Central memory CD8-positive, alpha-beta T cell (primary cell): ENCODE measurements at regions not wholly inside any gene's neighbourhood (a gene's known extent, or its start where the extent isn't known, plus 50 kb on each side); places are given as distances from the start of the nearest gene placed in this dataset.
A peak's percentile ranks its signal among the peaks of the same experiment; 100 is the strongest.

Source experiments
- ATAC-seq: fragments of 150-1000 bp; cut with Tn5 transposase; replicated peaks from 2 replicates; pipeline ENCODE4 v1.10.0; 2022; ENCODE audit warnings: mild to moderate bottlenecking, moderate FRiP score, moderate number of reproducible peaks; ENCODE audit not compliant: poor library complexity, severe bottlenecking; ENCODE audit errors: extremely low read depth
- DNase-seq, 2 donors: peaks; one replicate each; pipeline ENCODE4 v3.0.0; 2021; ENCODE audit warnings: low spot score in 2 of 2
- H3K27ac Mint-ChIP-seq: one replicate; pipeline ENCODE4 v1.8.0; 2022; ENCODE audit warnings: low read depth, mild to moderate bottlenecking, moderate library complexity, mixed read lengths
- H3K27me3 Mint-ChIP-seq: one replicate; pipeline ENCODE4 v1.8.0; 2022; ENCODE audit warnings: mixed read lengths
- H3K36me3 Mint-ChIP-seq: one replicate; pipeline ENCODE4 v1.8.0; 2022; ENCODE audit warnings: mild to moderate bottlenecking, moderate library complexity, mixed read lengths; ENCODE audit not compliant: insufficient read depth
- H3K4me1 Mint-ChIP-seq: one replicate; pipeline ENCODE4 v1.8.0; 2022; ENCODE audit warnings: mixed read lengths
- H3K4me3 Mint-ChIP-seq: one replicate; pipeline ENCODE4 v1.8.0; 2022; ENCODE audit warnings: mild to moderate bottlenecking, moderate library complexity, mixed read lengths
- H3K9me3 Mint-ChIP-seq: one replicate; pipeline ENCODE4 v1.8.0; 2022; ENCODE audit warnings: mixed read lengths

DNA sequence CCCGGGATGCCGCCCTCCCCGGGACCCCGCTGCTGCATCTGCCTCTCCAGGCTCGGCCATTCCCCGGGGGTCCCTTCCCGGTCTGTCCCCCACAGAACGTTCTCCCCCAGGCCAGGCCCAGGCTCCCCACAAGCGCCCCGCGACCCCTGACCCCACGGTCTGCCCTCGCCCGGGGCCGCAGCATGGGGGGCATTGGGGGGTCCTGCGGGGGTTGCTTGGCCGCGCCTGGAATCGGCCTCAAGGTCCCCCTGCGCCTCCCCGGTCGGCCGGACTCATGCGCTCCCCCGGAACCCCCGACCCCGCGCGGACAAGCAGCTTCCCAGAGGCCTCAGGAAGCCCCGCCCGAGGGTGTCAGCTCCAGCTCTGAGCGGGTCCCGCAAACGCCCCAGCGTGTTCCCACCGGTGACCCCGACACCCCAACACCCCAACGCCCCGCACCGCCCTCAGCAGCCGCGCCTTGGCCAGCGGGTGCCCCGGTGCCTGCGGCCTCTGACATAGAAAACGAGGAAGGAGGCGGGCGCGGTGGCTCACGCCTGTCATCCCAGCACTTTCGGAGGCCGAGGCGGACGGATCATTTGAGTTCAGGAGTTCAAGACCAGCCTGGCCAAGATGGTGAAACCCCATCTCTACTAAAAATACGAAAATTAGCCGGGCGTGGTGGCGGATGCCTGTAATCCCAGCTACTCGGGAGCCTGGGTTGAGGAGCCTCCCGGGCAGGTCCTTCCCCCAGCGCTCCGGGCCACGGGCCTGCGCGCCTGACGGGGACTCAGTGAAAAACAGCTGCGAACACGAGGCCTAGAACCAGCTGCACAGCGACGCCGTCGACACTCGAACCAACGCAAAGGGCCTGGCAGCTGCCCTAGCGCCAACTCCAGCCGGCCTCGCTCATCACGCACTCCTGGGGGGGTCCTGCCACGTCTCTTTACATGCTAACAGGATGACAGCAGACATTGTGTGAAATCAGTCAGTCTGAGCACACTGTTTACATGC lies 61.8 kb upstream of the CTDP1 start:
- Mint-ChIP-seq H3K27me3 (peaks cover 3% of the 10 kb centered on the region), H3K27ac (no peak overlapping the region), H3K4me1 (no peaks in the 10 kb centered on the region), H3K4me3 (no peak overlapping the region), H3K9me3 (no peaks in the 10 kb centered on the region), H3K36me3 (no peaks in the 10 kb centered on the region)
- ATAC-seq (no peak), DNase-seq (no peak)

DNA sequence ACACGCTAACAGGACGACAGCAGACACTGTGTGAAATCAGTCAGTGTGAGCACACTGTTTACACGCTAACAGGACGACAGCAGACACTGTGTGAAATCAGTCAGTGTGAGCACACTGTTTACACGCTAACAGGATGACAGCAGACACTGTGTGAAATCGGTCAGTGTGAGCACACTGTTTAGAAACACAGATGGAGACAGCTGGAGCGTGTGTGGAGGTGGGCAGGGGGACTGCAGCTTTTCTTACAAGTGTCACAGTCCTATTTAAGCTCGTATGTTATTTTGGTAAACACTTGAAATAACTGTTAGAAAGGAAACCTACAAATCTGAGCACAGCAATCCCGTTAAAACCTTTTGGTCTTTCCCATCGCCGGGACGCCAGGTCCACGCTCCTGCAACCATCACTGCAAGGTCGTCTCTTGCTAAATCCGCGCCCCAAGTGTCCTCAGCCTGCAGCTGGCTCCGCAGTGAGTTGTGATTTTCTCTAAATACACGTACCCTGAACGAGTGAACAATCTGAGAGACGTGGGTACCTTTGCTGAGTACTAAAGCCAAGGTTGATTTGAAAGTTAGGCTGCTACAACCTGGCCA lies 58.9 kb upstream of the CTDP1 start:
- Mint-ChIP-seq H3K36me3 (no peaks in the 10 kb centered on the region), H3K27ac (no peak overlapping the region), H3K4me3 (no peak overlapping the region), H3K9me3 (no peaks in the 10 kb centered on the region), H3K4me1 (no peaks in the 10 kb centered on the region), H3K27me3 (peaks cover 27% of the 10 kb centered on the region)
- DNase-seq (no peak), ATAC-seq (no peak)

DNA sequence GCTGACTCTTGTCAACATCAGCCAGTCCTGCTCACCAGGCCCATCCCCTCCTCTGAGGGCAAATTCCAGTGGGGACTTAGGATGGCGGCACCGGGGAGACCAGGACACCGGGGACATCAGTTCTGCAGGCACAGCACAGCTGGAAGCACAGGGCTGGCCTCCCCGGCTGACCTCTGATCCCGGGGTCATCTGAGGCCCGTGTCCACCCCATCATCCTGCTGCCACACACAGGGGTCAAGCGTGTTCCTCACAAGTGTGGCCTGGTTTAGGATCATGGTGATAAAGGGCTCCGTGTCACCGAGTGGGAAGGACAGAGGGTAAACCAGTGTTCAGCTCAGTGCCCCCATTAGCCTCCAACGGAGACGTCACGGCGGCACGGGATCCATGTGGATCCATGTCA lies 58.1 kb upstream of the CTDP1 start:
- Mint-ChIP-seq H3K4me3 (no peak overlapping the region), H3K27ac (no peak overlapping the region), H3K4me1 (no peaks in the 10 kb centered on the region), H3K9me3 (no peaks in the 10 kb centered on the region), H3K27me3 (peaks cover 35% of the 10 kb centered on the region), H3K36me3 (no peaks in the 10 kb centered on the region)
- ATAC-seq, result no peak
- no peak for DNase-seq

DNA sequence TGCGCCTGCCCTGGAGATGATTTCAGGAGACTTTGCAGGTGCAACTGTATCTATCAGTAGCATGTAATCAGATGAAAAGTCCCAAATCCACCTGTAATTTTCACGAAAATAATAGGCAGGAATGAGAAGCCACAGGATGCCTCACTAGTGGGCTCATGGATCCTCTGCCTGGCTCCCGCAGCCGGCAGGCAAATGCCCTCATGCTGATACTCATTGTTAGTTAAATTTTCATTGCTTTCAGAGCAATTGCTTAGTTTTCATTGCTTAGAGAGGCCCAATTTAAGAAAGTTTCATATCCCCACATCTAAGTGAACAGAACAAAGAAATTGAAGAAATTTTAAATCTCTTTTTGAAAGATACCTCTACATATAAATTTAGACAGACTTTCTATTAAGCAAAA lies 57.6 kb upstream of the CTDP1 start:
- Mint-ChIP-seq H3K4me3 (no peak overlapping the region), H3K4me1 (no peaks in the 10 kb centered on the region), H3K27me3 (peaks cover 40% of the 10 kb centered on the region)

DNA sequence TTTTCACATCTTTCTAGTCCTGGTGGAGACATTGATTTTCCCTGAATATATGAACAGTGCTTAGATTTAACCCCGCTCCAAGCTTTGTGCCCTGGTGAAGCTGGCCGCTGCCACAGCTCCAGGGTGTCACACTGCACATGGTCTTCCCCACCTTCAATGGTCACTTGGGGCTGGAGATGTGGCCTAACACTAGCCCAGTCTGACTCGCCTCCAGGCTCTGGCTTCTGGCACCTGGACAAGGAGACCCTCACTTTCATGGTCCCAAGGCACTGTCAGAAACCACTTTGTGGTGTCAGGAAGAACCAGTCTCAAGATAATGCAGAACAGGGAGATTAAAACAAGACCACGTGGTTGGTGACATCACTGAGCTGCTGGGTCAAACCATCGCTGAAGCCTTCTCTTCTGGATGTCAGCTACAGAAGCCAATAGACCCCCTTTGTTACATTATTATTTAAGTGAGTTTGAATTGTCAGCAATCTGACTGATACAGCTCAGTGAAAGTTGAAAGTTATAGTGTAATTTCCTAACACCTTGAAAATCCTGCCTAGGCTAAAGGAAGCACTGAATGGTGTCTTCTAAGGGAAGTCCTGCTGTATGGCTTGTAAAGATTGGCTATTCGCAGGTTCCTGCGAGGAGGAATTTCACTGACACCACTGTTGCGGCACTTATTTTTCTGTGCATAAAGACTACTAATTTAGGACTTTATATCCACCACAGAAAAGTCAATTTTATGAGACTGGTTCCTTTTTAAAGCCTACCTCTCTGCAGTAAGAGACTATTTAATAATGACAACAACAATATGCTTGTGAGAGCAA lies 55.0 kb upstream of the CTDP1 start:
- Mint-ChIP-seq H3K36me3 (no peaks in the 10 kb centered on the region), H3K4me3 (no peak overlapping the region), H3K9me3 (no peaks in the 10 kb centered on the region), H3K4me1 (no peaks in the 10 kb centered on the region), H3K27ac (no peak overlapping the region), H3K27me3 (peaks cover 61% of the 10 kb centered on the region)
- DNase-seq (no peak), ATAC-seq (no peak)

More for the DNA sequence above, 57.6 kb upstream of the CTDP1 start:
- Mint-ChIP-seq H3K36me3 (no peaks in the 10 kb centered on the region), H3K9me3 (no peaks in the 10 kb centered on the region), H3K27ac (no peak overlapping the region)
- ATAC-seq (no peak), DNase-seq (no peak)

DNA sequence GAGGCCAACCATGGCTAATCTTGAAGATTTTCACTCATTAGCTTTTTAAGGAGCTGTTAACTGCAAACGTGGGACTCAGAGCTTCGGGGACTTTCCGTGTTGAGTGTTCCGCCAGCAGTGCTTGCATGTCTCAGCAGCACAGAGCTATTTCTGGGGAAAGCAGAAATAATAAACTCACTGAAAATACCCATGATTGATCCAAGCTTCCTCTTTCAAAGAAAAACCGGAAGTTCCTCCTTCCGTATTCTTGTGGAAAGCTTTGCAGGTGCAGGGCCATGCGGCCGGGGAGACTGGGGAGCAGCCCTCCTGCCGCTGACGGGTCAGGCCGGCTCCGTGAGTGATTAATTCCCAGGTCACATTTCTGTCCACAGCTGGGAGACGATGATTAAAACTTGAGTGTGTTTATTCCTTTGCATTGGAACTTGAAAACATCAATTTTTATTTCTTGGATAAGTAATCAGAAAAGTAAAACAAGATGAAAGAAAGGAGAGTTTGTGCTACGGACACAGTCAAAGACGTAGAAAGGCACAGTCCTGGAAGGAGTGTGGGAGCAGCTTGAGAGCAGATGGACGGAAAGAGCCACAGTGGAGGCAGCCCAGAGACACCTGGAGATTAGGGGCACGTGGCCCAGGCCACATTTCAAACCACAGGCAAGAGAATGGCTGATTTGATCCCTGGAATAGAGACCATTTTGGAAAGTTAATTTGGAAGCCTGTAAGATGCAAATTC lies 54.2 kb upstream of the CTDP1 start:
- Mint-ChIP-seq H3K27me3 (peaks cover 61% of the 10 kb centered on the region), H3K9me3 (no peaks in the 10 kb centered on the region), H3K4me3 (no peak overlapping the region), H3K4me1 (no peaks in the 10 kb centered on the region), H3K27ac (no peak overlapping the region), H3K36me3 (no peaks in the 10 kb centered on the region)
- DNase-seq (no peak), ATAC-seq (peak; percentile 19)

DNA sequence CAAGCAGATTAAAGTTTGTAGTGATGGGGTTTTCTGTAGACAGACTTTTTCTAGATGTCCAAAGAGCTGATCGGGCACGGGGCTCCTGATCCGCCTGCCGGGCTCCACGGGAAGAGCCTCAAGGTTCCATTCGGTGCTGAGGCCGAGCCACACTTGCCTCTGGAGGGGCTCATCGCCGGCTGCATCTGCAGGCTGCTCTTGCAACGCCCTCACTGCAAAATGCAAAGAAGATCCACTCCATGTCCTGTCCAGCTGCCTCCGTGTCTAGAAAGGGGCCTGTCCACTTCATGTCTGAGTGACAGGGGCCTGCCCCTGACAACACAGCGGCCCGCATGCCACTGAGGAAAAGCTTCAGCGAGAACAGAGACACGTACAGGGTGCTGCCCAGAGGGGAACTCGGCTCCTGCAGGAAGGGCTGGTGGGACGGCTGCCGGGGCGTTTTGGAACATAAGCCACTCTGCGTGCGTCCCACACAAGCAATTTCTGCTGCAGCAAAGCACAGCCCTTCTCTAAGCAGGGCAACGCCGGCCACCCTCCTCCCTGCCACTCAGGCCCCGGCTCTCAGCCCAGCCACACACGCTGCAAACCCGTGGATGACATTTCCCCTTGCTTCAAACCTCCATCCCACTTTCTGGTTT lies 53.6 kb upstream of the CTDP1 start:
- DNase-seq, result no peak
- no peak overlapping the region for H3K27ac Mint-ChIP-seq
- no peaks in the 10 kb centered on the region for H3K36me3 Mint-ChIP-seq
- no peak for ATAC-seq
- no peaks in the 10 kb centered on the region for H3K4me1 Mint-ChIP-seq
- no peaks in the 10 kb centered on the region for H3K9me3 Mint-ChIP-seq
- no peak overlapping the region for H3K4me3 Mint-ChIP-seq
- peaks cover 61% of the 10 kb centered on the region for H3K27me3 Mint-ChIP-seq

DNA sequence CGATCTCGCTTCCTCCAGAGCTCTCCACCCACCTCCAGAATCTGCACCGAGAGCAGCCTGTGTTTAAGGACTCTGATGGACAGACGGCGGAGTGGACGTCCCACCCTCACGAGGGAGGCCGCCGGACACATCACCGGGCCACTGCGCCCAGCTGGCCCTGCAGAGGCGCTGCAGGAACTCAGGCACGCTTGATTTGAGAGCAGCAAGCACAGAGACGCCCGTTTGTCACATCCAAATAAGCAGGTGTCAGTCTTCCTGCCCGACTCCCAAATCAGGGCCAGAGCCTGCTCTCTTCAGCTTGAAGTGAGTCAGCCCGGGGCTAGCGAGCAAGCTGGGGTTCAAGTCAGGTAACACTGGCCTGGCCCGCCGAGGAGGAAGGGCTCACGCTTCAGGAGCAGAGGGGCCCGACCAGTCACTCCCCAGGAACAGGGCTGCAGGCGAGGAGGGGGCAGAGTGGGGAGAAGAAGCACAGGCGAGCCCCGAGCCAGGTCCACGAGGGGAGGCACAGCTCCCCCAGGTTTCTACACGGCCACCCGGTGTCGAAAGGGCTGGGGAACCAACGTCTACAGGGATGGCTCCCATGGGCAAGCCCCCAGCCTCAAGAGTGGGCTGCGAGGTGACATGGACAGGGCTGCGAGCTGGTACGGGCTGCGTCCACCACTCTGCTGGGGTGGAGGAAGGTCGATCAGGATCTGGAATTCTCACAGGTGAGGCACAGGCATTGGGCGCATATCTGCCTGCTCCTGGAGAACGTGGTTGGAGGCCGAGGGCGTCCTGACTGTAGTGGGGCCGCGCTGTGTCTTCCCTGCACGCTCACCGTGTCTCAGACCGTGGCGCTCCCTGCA lies 52.5 kb upstream of the CTDP1 start:
- H3K36me3 Mint-ChIP-seq, result no peaks in the 10 kb centered on the region
- no peaks in the 10 kb centered on the region for H3K9me3 Mint-ChIP-seq
- H3K4me3 Mint-ChIP-seq, result no peak overlapping the region
- H3K27ac Mint-ChIP-seq, result no peak overlapping the region
- H3K4me1 Mint-ChIP-seq, result no peaks in the 10 kb centered on the region
- no peak for DNase-seq
- H3K27me3 Mint-ChIP-seq, result peaks cover 61% of the 10 kb centered on the region
- ATAC-seq, result no peak

DNA sequence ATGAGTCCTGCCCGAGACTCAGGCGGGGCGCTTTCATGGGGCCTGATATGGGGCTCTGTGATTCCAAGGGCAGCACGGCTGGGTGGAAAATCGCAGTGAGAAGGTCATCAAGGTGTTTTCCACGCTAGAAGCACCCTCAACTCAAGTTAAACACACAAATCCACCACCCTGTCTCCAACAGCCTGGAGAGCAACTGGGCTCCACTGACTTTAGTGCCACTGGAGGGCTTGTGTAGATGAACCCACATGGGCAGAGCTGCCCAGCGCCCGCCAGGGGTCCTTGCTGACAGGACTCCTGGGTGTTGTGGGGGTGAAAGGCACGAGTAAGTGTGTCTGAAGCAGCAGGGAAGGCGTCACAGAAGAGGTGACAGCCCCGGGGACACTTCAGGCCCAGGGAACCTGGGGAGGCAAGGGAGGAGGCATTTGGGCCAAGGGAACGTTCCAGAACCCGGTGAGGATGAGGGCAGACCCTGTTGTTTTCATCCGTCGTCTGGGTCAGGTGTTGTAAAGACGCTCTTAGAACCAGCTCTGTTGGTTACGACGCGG lies 51.8 kb upstream of the CTDP1 start:
- Mint-ChIP-seq H3K27ac (no peak overlapping the region), H3K4me1 (no peaks in the 10 kb centered on the region), H3K36me3 (peaks cover 2% of the 10 kb centered on the region), H3K9me3 (no peaks in the 10 kb centered on the region), H3K4me3 (no peak overlapping the region), H3K27me3 (peaks cover 57% of the 10 kb centered on the region)
- DNase-seq, result no peak
- no peak for ATAC-seq

DNA sequence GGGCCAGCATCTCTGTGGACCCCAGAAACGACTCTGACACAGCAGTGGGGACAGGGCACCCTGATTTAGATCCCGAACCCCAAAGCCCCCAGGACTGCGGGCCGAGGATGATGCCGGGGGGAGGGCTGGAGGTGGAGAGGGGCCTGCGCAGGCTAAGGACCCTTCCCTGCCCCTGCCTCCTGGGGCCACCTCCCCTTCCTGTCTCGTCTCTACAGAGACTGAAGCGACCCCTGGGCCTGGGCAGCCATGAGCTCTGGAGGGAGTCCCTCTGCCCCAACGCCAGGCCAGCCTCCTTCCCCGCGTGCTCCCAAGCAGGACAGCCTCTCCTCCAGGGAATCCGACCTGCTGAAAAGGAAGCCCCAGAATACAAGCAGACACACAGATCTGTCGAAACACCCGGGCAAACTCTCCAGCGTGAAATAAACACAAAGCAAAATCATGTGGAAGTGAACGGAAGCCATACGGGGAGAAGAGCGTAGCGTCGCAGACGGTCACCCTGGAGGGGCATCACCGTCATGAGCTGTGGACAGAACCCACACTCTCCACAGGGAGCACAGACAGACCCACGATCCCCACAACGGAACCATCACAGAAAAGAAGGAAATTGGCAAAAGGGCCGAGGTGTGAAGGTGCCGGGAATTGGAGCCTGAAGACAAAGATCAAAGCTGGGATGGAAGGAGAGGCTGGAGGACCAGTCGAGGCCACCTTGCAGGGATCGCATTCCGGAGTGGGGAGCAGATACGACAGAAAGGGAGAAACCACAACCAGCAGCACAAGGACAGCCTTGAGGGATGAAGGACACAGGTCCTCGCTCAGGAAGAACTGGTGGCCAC lies 51.0 kb upstream of the CTDP1 start:
- peak overlapping the region; percentile 11 for H3K27ac Mint-ChIP-seq
- DNase-seq (no peak), ATAC-seq (no peak)
- H3K9me3 Mint-ChIP-seq, result peaks cover 3% of the 10 kb centered on the region
- peaks cover 2% of the 10 kb centered on the region for H3K36me3 Mint-ChIP-seq
- H3K4me1 Mint-ChIP-seq, result no peaks in the 10 kb centered on the region
- H3K27me3 Mint-ChIP-seq, result peaks cover 49% of the 10 kb centered on the region
- no peak overlapping the region for H3K4me3 Mint-ChIP-seq
